ENCODE measurements at regions not wholly inside any gene's neighbourhood (a gene's known extent, or its start where the extent isn't known, plus 50 kb on each side); places are given as distances from the start of the nearest gene placed in this dataset.

DNA sequence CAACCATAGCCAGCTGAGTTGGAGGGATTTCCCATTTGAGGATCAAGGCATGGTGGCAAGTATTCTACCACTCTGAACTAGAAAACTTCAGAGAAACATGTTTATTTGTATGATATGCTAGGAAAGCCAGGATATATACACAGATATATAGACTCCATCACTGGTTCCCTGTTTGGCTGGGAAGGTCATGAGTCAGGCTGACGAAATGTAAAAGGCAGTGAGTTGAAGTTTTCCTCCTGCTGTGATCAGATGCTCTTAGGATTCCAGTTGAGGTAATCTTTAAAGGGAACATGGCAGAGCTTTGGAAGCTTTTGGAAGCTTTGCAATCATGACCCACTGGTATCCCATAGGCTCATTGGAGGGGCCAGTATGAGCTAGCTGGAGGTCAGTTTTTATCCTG is 1369.1 kb downstream of the EPHA7 start:
- Histone ChIP-seq H2BK120ac (replicated peaks; ENCODE audit: low read depth, low read length) (no peak overlapping the region), H3K56ac (replicated peaks; ENCODE audit: insufficient read length, low read depth, low read length) (no peak overlapping the region), H3K9ac (replicated peaks in 1 of 4; ENCODE audit: extremely low read depth in 1 of 4, low read depth in 3 of 4, low read length in 3 of 4) (no peak overlapping the region), H4K91ac (replicated peaks; ENCODE audit: insufficient read length, low read length) (no peak overlapping the region), H2BK12ac (ENCODE audit: low read depth, low read length) (no peak overlapping the region), H2BK5ac (ENCODE audit: low read depth, low read length) (no peak overlapping the region), H2BK20ac (ENCODE audit: low read length) (no peak overlapping the region), H3K36me3 (ENCODE audit: control insufficient read depth in 2 of 4, insufficient read depth in 4 of 4, low read length in 3 of 4) (no peaks in the 10 kb centered on the region), H4K20me1 (replicated peaks in 1 of 2; ENCODE audit: control insufficient read depth in 1 of 2, insufficient read depth in 2 of 2, low read length in 2 of 2) (no peaks in the 10 kb centered on the region), H3K4me3 (ENCODE audit: extremely low read depth in 1 of 4, insufficient read depth in 2 of 4, low read depth in 3 of 4, low read length in 4 of 4) (no peak overlapping the region), H2AK5ac (ENCODE audit: low read depth, low read length) (no peak overlapping the region), H3K18ac (ENCODE audit: extremely low read depth, low read length) (no peak overlapping the region), H3K23me2 (ENCODE audit: low read depth, low read length) (no peaks in the 10 kb centered on the region), H3K4me2 (ENCODE audit: insufficient read depth in 1 of 2, low read depth in 2 of 2, low read length in 2 of 2) (no peak overlapping the region), H3K79me2 (ENCODE audit: control insufficient read depth in 1 of 2, insufficient read depth in 2 of 2, low read length in 2 of 2) (no peaks in the 10 kb centered on the region), H2AFZ (ENCODE audit: low read length) (no peak overlapping the region), H3K23ac (ENCODE audit: insufficient read length) (no peak overlapping the region), H3K4ac (replicated peaks; ENCODE audit: insufficient read length, low read depth, low read length) (no peak overlapping the region), H3K79me1 (ENCODE audit: low read depth, low read length) (no peaks in the 10 kb centered on the region), H3K4me1 (replicated peaks in 1 of 4; ENCODE audit: control insufficient read depth in 3 of 4, insufficient read depth in 4 of 4, low read length in 3 of 4) (no peaks in the 10 kb centered on the region), H4K5ac (ENCODE audit: insufficient read length, low read depth, low read length) (no peak overlapping the region), H3K9me3 (ENCODE audit: insufficient read depth in 2 of 2, low read depth in 1 of 2, low read length in 1 of 2) (no peaks in the 10 kb centered on the region), H3K14ac (ENCODE audit: insufficient read length) (no peak overlapping the region), H3K27me3 (replicated peaks in 1 of 4; ENCODE audit: control insufficient read depth in 3 of 4, extremely low read depth in 1 of 4, insufficient read depth in 3 of 4, low read length in 3 of 4) (no peaks in the 10 kb centered on the region), H2BK15ac (ENCODE audit: low read length) (no peak overlapping the region), H4K8ac (ENCODE audit: extremely low read depth, insufficient read depth, low read length) (no peak overlapping the region), H3K27ac (ENCODE audit: low read depth, low read length) (no peak overlapping the region)
- 69% methylated on average over 1 of the region's 1 CpG; no CpG with 5 or more reads in 1 of the 2 experiments for WGBS, 2 experiments (ENCODE audit: extremely low coverage in 1 of 2, insufficient coverage in 1 of 2, insufficient read length in 1 of 2, insufficient replicate concordance in 2 of 2, low coverage in 1 of 2, low lambda C conversion rate in 2 of 2, missing lambda C conversion rate in 1 of 2)
- ChIA-PET POLR2A (ENCODE audit: partially characterized antibody) (no interaction called here), CTCF (ENCODE audit: partially characterized antibody) (no interaction called here)
- no peak for DNase-seq (ENCODE audit: low read depth in 1 of 2, low spot score in 2 of 2)
- no peak for FAIRE-seq
- TF ChIP-seq POLR2AphosphoS5 (IDR thresholded peaks at IDR 0.05; ENCODE audit: low read depth, low read length) (no peak), PHF8 (conservative IDR thresholded peaks at IDR 0.05; ENCODE audit: low read depth, low read length) (no peak), RFX5 (IDR thresholded peaks at IDR 0.05; ENCODE audit: borderline replicate concordance, low read depth, low read length) (no peak), CEBPB (IDR thresholded peaks at IDR 0.05; ENCODE audit: low read depth, low read length) (no peak), SUZ12 (IDR thresholded peaks at IDR 0.05; ENCODE audit: low read length) (no peak), MAFK (IDR thresholded peaks at IDR 0.05; ENCODE audit: low read depth, low read length) (no peak), USF2 (IDR thresholded peaks at IDR 0.05; ENCODE audit: low read length) (no peak), RXRA (IDR thresholded peaks at IDR 0.05; ENCODE audit: insufficient read depth, low read depth, low read length) (no peak), SRF (IDR thresholded peaks at IDR 0.05; ENCODE audit: low read depth, low read length) (no peak), SIX5 (IDR thresholded peaks at IDR 0.05; ENCODE audit: low read depth, low read length) (no peak), HDAC6 (IDR thresholded peaks at IDR 0.05; ENCODE audit: low read depth, low read length) (no peak), CREB1 (IDR thresholded peaks at IDR 0.05) (no peak), CBX5 (IDR thresholded peaks at IDR 0.05; ENCODE audit: low read depth, low read length) (no peak), KDM1A (IDR thresholded peaks at IDR 0.05; ENCODE audit: borderline replicate concordance, low read length) (no peak), SIRT6 (IDR thresholded peaks at IDR 0.05; ENCODE audit: low read length) (no peak), POU5F1 (IDR thresholded peaks at IDR 0.05; ENCODE audit: low read depth, low read length) (no peak)

Measured in H1 (cell line).